ENCODE measurements at regions not wholly inside any gene's neighbourhood (a gene's known extent, or its start where the extent isn't known, plus 50 kb on each side); places are given as distances from the start of the nearest gene placed in this dataset.
A peak's percentile ranks its signal among the peaks of the same experiment; 100 is the strongest.

GRCh38 chr14:24744641-24745040 lies 110.7 kb upstream of the GZMB start:
- in situ Hi-C loops (cut with HindIII; ENCODE audit: low pct_unique_long_range_greater_than_20kb, low sequenced_read_pairs) = no loop called here

DNA sequence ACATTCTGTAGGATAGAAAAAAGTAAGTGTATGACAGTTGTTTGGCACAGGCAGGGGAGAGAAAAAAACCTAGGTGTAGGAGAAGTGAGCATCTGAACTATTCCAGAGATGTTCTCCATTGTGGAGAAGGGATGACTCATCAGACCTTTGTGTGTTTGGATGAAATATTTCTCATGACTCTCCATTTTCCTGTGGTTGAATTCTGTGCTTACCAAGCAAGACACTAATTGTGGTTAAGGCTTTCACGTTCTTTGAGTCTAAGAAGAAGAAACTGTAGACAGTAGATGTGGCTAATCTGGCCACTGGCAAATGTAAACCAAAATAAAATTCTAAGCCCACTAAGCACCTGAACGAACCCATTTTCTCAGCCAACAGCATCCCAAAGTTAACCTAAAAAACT lies 107.9 kb upstream of the GZMB start:
- in situ Hi-C loops (cut with HindIII; ENCODE audit: low pct_unique_long_range_greater_than_20kb, low sequenced_read_pairs) = no loop called here
- no peak for TF ChIP-seq JUND (IDR thresholded peaks at IDR 0.05; ENCODE audit: low read depth)
- DNase-seq (ENCODE audit: low read depth in 1 of 2, low spot score in 1 of 2) = no peak

More at GRCh38 chr14:24744641-24745040, 110.7 kb upstream of the GZMB start:
- TF ChIP-seq JUND (IDR thresholded peaks at IDR 0.05; ENCODE audit: low read depth) = no peak
- no peak for DNase-seq (ENCODE audit: low read depth in 1 of 2, low spot score in 1 of 2)

GRCh38 chr14:24735984-24736630 lies 102.1 kb upstream of the GZMB start:
- in situ Hi-C loops (cut with HindIII; ENCODE audit: low pct_unique_long_range_greater_than_20kb, low sequenced_read_pairs) = no loop called here
- TF ChIP-seq JUND (IDR thresholded peaks at IDR 0.05; ENCODE audit: low read depth) = no peak
- no peak for DNase-seq (ENCODE audit: low read depth in 1 of 2, low spot score in 1 of 2)

- peak; percentile 9 to 60 for DNase-seq (ENCODE audit: low read depth in 1 of 2, low spot score in 1 of 2)
- in situ Hi-C loops (cut with HindIII; ENCODE audit: low pct_unique_long_range_greater_than_20kb, low sequenced_read_pairs) = no loop called here
- no peak for TF ChIP-seq JUND (IDR thresholded peaks at IDR 0.05; ENCODE audit: low read depth)
These were observed 101.0 kb upstream of the GZMB start for GRCh38 chr14:24734917-24735500.

- in situ Hi-C loops (cut with HindIII; ENCODE audit: low pct_unique_long_range_greater_than_20kb, low sequenced_read_pairs) = no loop called here
- DNase-seq (ENCODE audit: low read depth in 1 of 2, low spot score in 1 of 2) = no peak
- no peak for TF ChIP-seq JUND (IDR thresholded peaks at IDR 0.05; ENCODE audit: low read depth)
These were observed 92.5 kb upstream of the GZMB start for GRCh38 chr14:24726480-24726879.

- in situ Hi-C loops (cut with HindIII; ENCODE audit: low pct_unique_long_range_greater_than_20kb, low sequenced_read_pairs) = no loop called here
- no peak for DNase-seq (ENCODE audit: low read depth in 1 of 2, low spot score in 1 of 2)
- TF ChIP-seq JUND (IDR thresholded peaks at IDR 0.05; ENCODE audit: low read depth) = no peak
These were observed 91.3 kb upstream of the GZMB start for GRCh38 chr14:24725311-24725710.

DNA sequence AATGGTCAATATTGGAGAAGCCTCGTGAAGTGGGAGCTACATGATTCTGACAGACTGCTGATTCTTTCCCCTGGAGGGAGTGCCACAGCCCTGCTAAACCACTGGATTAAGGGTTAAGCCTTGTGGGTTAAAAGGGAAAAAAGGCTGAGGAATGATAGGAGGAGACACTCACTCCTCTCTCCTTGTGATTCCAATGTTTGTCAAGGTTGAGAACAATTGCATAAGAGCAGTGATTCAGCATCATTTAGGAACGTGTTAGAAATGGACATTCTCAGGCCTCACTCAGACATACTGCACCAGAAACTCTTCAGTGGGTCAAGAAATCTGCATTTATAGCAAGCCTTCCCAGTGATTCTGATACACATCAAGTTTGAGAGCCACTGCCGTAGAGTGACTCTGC lies 87.8 kb upstream of the GZMB start:
- TF ChIP-seq JUND (IDR thresholded peaks at IDR 0.05; ENCODE audit: low read depth) = no peak
- no peak for DNase-seq (ENCODE audit: low read depth in 1 of 2, low spot score in 1 of 2)
- in situ Hi-C loops (cut with HindIII; ENCODE audit: low pct_unique_long_range_greater_than_20kb, low sequenced_read_pairs) = no loop called here

GRCh38 chr14:24715239-24715638 lies 81.2 kb upstream of the GZMB start:
- in situ Hi-C loops (cut with HindIII; ENCODE audit: low pct_unique_long_range_greater_than_20kb, low sequenced_read_pairs) = no loop called here
- DNase-seq (ENCODE audit: low read depth in 1 of 2, low spot score in 1 of 2) = no peak
- TF ChIP-seq JUND (IDR thresholded peaks at IDR 0.05; ENCODE audit: low read depth) = no peak

GRCh38 chr14:24713404-24713803 lies 79.4 kb upstream of the GZMB start:
- no peak for TF ChIP-seq JUND (IDR thresholded peaks at IDR 0.05; ENCODE audit: low read depth)
- in situ Hi-C loops (cut with HindIII; ENCODE audit: low pct_unique_long_range_greater_than_20kb, low sequenced_read_pairs) = no loop called here

GRCh38 chr14:24712909-24713308 lies 78.9 kb upstream of the GZMB start:
- in situ Hi-C loops (cut with HindIII; ENCODE audit: low pct_unique_long_range_greater_than_20kb, low sequenced_read_pairs) = no loop called here
- DNase-seq (ENCODE audit: low read depth in 1 of 2, low spot score in 1 of 2) = no peak
- TF ChIP-seq JUND (IDR thresholded peaks at IDR 0.05; ENCODE audit: low read depth) = no peak

More at GRCh38 chr14:24713404-24713803, 79.4 kb upstream of the GZMB start:
- no peak for DNase-seq (ENCODE audit: low read depth in 1 of 2, low spot score in 1 of 2)

- DNase-seq (ENCODE audit: low read depth in 1 of 2, low spot score in 1 of 2) = no peak
- no peak for TF ChIP-seq JUND (IDR thresholded peaks at IDR 0.05; ENCODE audit: low read depth)
- in situ Hi-C loops (cut with HindIII; ENCODE audit: low pct_unique_long_range_greater_than_20kb, low sequenced_read_pairs) = no loop called here
These were observed 78.4 kb upstream of the GZMB start for GRCh38 chr14:24712374-24712773.

GRCh38 chr14:24710403-24711112 lies 76.6 kb upstream of the GZMB start:
- no peak for TF ChIP-seq JUND (IDR thresholded peaks at IDR 0.05; ENCODE audit: low read depth)
- in situ Hi-C loops (cut with HindIII; ENCODE audit: low pct_unique_long_range_greater_than_20kb, low sequenced_read_pairs) = no loop called here
- DNase-seq (ENCODE audit: low read depth in 1 of 2, low spot score in 1 of 2) = peak; percentile 5 to 54

GRCh38 chr14:24708684-24709083 lies 74.7 kb upstream of the GZMB start:
- TF ChIP-seq JUND (IDR thresholded peaks at IDR 0.05; ENCODE audit: low read depth) = no peak
- no peak for DNase-seq (ENCODE audit: low read depth in 1 of 2, low spot score in 1 of 2)
- in situ Hi-C loops (cut with HindIII; ENCODE audit: low pct_unique_long_range_greater_than_20kb, low sequenced_read_pairs) = no loop called here

Data from T47D (cell line).